HEK293 (cell line): ENCODE measurements at regions not wholly inside any gene's neighbourhood (a gene's known extent, or its start where the extent isn't known, plus 50 kb on each side); places are given as distances from the start of the nearest gene placed in this dataset.

Experiments
- ZNF157 ChIP-seq: fragments of 450-650 bp; formaldehyde crosslinking; IDR thresholded peaks from 2 replicates; pipeline ENCODE4 v1.5.1; 2016; ENCODE audit warnings: missing biosample characterization, missing genetic modification characterization
- TF ChIP-seq, protein P1 (sequence below): fragments of 450-650 bp; formaldehyde crosslinking; IDR thresholded peaks from 2 replicates; pipeline ENCODE4 v1.5.1; 2016; ENCODE audit warnings: missing biosample characterization, missing genetic modification characterization

GRCh38 chr7:41169317-41169716, 533.6 kb downstream of the INHBA start:
- TF ChIP-seq ZNF157 (tag by site-specific recombination), result no peak
- TF ChIP-seq, protein P1, sequence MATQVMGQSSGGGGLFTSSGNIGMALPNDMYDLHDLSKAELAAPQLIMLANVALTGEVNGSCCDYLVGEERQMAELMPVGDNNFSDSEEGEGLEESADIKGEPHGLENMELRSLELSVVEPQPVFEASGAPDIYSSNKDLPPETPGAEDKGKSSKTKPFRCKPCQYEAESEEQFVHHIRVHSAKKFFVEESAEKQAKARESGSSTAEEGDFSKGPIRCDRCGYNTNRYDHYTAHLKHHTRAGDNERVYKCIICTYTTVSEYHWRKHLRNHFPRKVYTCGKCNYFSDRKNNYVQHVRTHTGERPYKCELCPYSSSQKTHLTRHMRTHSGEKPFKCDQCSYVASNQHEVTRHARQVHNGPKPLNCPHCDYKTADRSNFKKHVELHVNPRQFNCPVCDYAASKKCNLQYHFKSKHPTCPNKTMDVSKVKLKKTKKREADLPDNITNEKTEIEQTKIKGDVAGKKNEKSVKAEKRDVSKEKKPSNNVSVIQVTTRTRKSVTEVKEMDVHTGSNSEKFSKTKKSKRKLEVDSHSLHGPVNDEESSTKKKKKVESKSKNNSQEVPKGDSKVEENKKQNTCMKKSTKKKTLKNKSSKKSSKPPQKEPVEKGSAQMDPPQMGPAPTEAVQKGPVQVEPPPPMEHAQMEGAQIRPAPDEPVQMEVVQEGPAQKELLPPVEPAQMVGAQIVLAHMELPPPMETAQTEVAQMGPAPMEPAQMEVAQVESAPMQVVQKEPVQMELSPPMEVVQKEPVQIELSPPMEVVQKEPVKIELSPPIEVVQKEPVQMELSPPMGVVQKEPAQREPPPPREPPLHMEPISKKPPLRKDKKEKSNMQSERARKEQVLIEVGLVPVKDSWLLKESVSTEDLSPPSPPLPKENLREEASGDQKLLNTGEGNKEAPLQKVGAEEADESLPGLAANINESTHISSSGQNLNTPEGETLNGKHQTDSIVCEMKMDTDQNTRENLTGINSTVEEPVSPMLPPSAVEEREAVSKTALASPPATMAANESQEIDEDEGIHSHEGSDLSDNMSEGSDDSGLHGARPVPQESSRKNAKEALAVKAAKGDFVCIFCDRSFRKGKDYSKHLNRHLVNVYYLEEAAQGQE, result no peak
